Medulla oblongata (tissue), 1 donor: ENCODE measurements at regions not wholly inside any gene's neighbourhood (a gene's known extent, or its start where the extent isn't known, plus 50 kb on each side); places are given as distances from the start of the nearest gene placed in this dataset.

Experiments used
- DNase-seq: peaks from one replicate; pipeline ENCODE4 v3.0.0-alpha.2; 2015; ENCODE audit errors: extremely low spot score

DNA sequence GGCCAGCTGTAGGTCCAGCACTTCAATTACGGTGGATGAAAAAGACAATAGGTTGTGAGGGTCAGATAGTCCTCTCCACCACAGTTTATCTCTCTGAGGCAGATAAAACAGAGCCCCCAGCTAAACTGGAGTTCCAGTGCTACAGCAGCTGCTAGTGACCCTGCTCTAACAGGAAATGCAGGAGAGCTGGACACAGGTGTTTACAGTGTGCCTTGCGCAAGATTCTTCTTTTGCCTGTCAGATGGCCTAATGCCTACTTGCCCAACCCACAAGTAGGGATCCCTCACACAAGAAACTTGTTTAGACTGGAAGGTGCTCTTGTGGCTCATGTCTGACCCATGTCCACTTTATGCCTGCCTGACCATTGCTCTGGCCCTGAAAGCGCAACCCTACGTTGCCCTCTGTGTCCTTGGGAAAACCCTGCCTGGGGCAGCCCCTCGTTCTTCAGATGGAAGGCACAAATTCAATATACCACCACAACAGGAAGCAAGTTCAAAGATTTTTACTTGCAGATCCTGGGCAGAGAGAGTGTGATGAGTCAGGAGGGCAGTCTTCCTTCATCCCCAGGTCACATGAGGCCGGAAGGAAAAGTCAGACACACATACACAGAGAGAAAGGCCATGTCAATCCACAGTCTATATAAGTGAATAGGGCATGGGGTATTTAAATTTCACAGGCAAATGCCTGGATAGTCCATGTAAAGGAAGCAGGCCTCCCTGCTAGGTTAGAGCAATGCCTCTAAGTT is 105.1 kb upstream of the ADGRL3 start:
- no peak for DNase-seq

GRCh38 chr4:61128682-61129081 is 71.4 kb upstream of the ADGRL3 start:
- DNase-seq, result no peak

DNA sequence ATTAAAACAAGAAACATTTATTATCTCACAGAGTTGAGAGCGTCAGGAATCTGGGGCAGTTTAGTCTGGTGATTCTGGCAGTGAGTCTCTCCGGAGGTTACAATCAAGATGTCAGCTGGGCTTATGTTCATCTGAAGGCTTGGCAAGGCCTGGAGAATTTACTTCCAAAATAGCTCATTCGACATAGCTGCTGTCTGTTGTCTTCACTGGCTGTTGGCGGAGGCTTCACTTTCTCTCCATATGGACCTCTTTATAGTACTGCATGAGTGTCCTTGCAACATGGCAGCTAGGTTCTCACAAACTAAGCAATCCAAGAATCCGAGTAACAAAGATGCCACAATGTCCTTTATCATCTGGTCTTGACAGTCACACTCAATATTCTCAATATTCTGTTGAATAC is 70.2 kb upstream of the ADGRL3 start:
- DNase-seq, result no peak

DNA sequence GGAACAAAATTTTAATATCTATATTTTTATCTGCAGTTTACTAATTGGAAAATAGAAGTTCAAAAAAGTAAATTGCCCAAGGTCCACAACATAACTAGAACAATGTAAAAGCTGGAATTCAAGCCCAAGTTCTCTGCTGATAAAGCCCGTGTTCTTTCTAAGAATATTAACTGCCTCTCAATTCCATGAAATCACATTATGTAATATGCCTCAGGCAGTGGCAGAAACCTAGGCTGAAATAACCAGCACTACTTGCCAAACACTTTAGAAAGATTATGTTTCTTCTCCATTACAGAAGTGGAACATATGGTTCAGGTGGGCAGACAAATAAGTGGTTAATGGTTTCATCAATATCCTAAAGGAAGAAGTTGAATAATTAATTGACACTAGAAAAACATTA is 56.7 kb upstream of the ADGRL3 start:
- no peak for DNase-seq

GRCh38 chr4:61149278-61149677 is 50.8 kb upstream of the ADGRL3 start:
- no peak for DNase-seq
